A673 (cell line): ENCODE measurements at regions not wholly inside any gene's neighbourhood (a gene's known extent, or its start where the extent isn't known, plus 50 kb on each side); places are given as distances from the start of the nearest gene placed in this dataset.
A peak's percentile ranks its signal among the peaks of the same experiment; 100 is the strongest.

Source experiments
- BruUV-seq: library from RNA; stranded (reverse); fragments of 400-500 nt; replicated peaks from 2 replicates; lab custom pipeline; 2021; lab: Mats Ljungman, UMichigan
- CTCF ChIA-PET: fragments of 300-600 bp; sonication (Branson Sonifier 250); formaldehyde crosslinking; loops from one replicate; lab custom pipeline; 2022; ENCODE audit warnings: antibody characterized with exemption; lab: Charles Lee
- POLR2A ChIA-PET: fragments of 300-600 bp; sonication (Branson Sonifier 250); formaldehyde crosslinking; loops from one replicate; lab custom pipeline; 2022; ENCODE audit warnings: antibody characterized with exemption; ENCODE audit not compliant: low non-redundant PET; lab: Charles Lee
- DNase-seq: peaks from one replicate; pipeline ENCODE4 v3.0.0-alpha.2; 2015; ENCODE audit warnings: low spot score
- H3K27ac ChIP-seq: fragments of 200-600 bp; sonication (generic); 2 replicates; pipeline ENCODE4 v1.5.1; 2016; ENCODE audit warnings: mixed run types, low read depth, mild to moderate bottlenecking, mixed read lengths, antibody characterized with exemption, low read length; ENCODE audit not compliant: poor library complexity, severe bottlenecking
- H3K27me3 ChIP-seq: fragments of 200-600 bp; sonication (generic); replicated peaks from 2 replicates; pipeline ENCODE4 v1.6.1; 2017; ENCODE audit warnings: mixed run types, low read depth, mild to moderate bottlenecking, mixed read lengths, antibody characterized with exemption, low read length; ENCODE audit not compliant: insufficient read depth, poor library complexity
- H3K36me3 ChIP-seq: fragments of 200-600 bp; sonication (generic); 2 replicates; pipeline ENCODE4 v1.6.1; 2016; ENCODE audit warnings: mixed run types, mild to moderate bottlenecking, mixed read lengths, antibody characterized with exemption, low read length; ENCODE audit not compliant: insufficient read depth, poor library complexity, severe bottlenecking
- H3K4me1 ChIP-seq: fragments of 200-600 bp; sonication (generic); 2 replicates; pipeline ENCODE4 v1.6.1; 2017; ENCODE audit warnings: mixed run types, mild to moderate bottlenecking, mixed read lengths, antibody characterized with exemption, low read length; ENCODE audit not compliant: insufficient read depth, poor library complexity, severe bottlenecking
- H3K4me3 ChIP-seq: fragments of 200-600 bp; sonication (generic); 2 replicates; pipeline ENCODE4 v1.5.1; 2016; ENCODE audit warnings: low read depth, mixed run types, mild to moderate bottlenecking, mixed read lengths, low read length; ENCODE audit not compliant: poor library complexity, severe bottlenecking
- H3K9me3 ChIP-seq: fragments of 200-600 bp; sonication (generic); 2 replicates; pipeline ENCODE4 v1.6.1; 2016; ENCODE audit warnings: mixed run types, low read depth, mild to moderate bottlenecking, mixed read lengths, antibody characterized with exemption, low read length; ENCODE audit not compliant: poor library complexity, severe bottlenecking
- CTCF ChIP-seq: fragments of 300-800, 200-600 bp; sonication (generic); conservative IDR thresholded peaks from 2 replicates; pipeline ENCODE4 v1.5.1; 2017; ENCODE audit warnings: low read depth, mild to moderate bottlenecking, antibody characterized with exemption, low read length, moderate library complexity, mixed read lengths
- EZH2 ChIP-seq: fragments of 200-600 bp; sonication (generic); IDR thresholded peaks from 2 replicates; pipeline ENCODE4 v1.6.1; 2017; ENCODE audit warnings: borderline replicate concordance, low read depth, mild to moderate bottlenecking, mixed read lengths, antibody characterized with exemption, low read length; ENCODE audit not compliant: poor library complexity, severe bottlenecking
- intact Hi-C: fragments of 100-400 bp; cut with micrococcal nuclease; formaldehyde crosslinking; loops from one replicate; pipeline ENCODE4 v1.10.0; 2022; ENCODE audit not compliant: unreplicated experiment

- no peak for DNase-seq
- H3K36me3 ChIP-seq: no peaks in the 10 kb centered on the region
- BruUV-seq: no TSS peak
- no peaks in the 10 kb centered on the region for H3K9me3 ChIP-seq
- H3K4me1 ChIP-seq: peaks cover 4% of the 10 kb centered on the region
- peaks cover 7% of the 10 kb centered on the region for H3K27me3 ChIP-seq
- H3K27ac ChIP-seq: no peak overlapping the region
- CTCF ChIA-PET: no interaction called here
- POLR2A ChIA-PET: no interaction called here
- intact Hi-C loops: no loop called here
- H3K4me3 ChIP-seq: no peak overlapping the region
- TF ChIP-seq EZH2 (no peak), CTCF (no peak)
Observed at GRCh38 chr11:119909077-119909476, 180.1 kb upstream of the NECTIN1 start.

DNA sequence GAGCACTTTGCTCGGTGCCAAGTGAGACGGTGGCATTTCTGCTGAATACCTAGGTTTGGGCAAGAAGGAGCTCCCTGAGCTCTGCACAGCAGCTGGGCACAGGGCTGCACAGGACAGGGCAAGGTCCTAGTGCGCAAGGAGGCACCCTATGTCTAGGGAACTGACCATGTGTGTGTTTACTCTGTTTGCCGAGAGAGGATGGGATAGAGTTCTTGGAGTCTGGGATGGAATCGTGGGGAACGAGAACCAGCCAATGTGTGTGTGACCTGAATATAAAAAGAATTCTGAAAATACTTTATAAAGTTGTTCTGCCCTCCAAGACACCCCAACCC is 179.5 kb upstream of the NECTIN1 start:
- ChIA-PET CTCF (no interaction called here), POLR2A (no interaction called here)
- Histone ChIP-seq H3K4me3 (no peak overlapping the region), H3K9me3 (no peaks in the 10 kb centered on the region), H3K27ac (no peak overlapping the region), H3K36me3 (no peaks in the 10 kb centered on the region), H3K4me1 (peaks cover 4% of the 10 kb centered on the region), H3K27me3 (peaks cover 7% of the 10 kb centered on the region)
- intact Hi-C loops: no loop called here
- DNase-seq: no peak
- BruUV-seq: no TSS peak
- TF ChIP-seq CTCF (no peak), EZH2 (no peak)

- H3K27ac ChIP-seq: no peak overlapping the region
- H3K9me3 ChIP-seq: no peaks in the 10 kb centered on the region
- H3K36me3 ChIP-seq: no peaks in the 10 kb centered on the region
- H3K4me1 ChIP-seq: peaks cover 4% of the 10 kb centered on the region
- TF ChIP-seq EZH2: no peak
- TF ChIP-seq CTCF: no peak
- intact Hi-C loops: no loop called here
- ChIA-PET CTCF (no interaction called here), POLR2A (no interaction called here)
- BruUV-seq: no TSS peak
- peak; percentile 42 for DNase-seq
- no peak overlapping the region for H3K4me3 ChIP-seq
- H3K27me3 ChIP-seq: peaks cover 7% of the 10 kb centered on the region
Observed at GRCh38 chr11:119907878-119908572, 179.0 kb upstream of the NECTIN1 start.
